Ishikawa (cell line): ENCODE measurements at regions not wholly inside any gene's neighbourhood (a gene's known extent, or its start where the extent isn't known, plus 50 kb on each side); places are given as distances from the start of the nearest gene placed in this dataset.

Source experiments
- CEBPB ChIP-seq: IDR thresholded peaks from 2 replicates; pipeline ENCODE4 v1.6.1; 2012
- CREB1 ChIP-seq: IDR thresholded peaks from 2 replicates; pipeline ENCODE4 v1.6.1; 2012; ENCODE audit warnings: low read depth
- EGR1 ChIP-seq: IDR thresholded peaks from 2 replicates; pipeline ENCODE4 v1.6.1; 2012
- EP300 ChIP-seq: IDR thresholded peaks from 2 replicates; pipeline ENCODE4 v1.6.1; 2012; ENCODE audit warnings: borderline replicate concordance
- FOXM1 ChIP-seq: IDR thresholded peaks from 2 replicates; pipeline ENCODE4 v1.6.1; 2012; ENCODE audit warnings: low read depth, borderline replicate concordance
- MAX ChIP-seq: IDR thresholded peaks from 2 replicates; pipeline ENCODE4 v1.6.1; 2012
- RAD21 ChIP-seq: IDR thresholded peaks from 2 replicates; pipeline ENCODE4 v1.6.1; 2012; ENCODE audit warnings: low read depth
- REST ChIP-seq: IDR thresholded peaks from 2 replicates; pipeline ENCODE4 v1.6.1; 2012; ENCODE audit warnings: low read depth, mild to moderate bottlenecking
- TAF1 ChIP-seq: IDR thresholded peaks from 2 replicates; pipeline ENCODE4 v1.6.1; 2012; ENCODE audit warnings: low read depth, mild to moderate bottlenecking
- TCF12 ChIP-seq: IDR thresholded peaks from 2 replicates; pipeline ENCODE4 v1.6.1; 2012; ENCODE audit warnings: low read depth
- USF1 ChIP-seq: IDR thresholded peaks from 2 replicates; pipeline ENCODE4 v1.6.1; 2012
- YY1 ChIP-seq: IDR thresholded peaks from 2 replicates; pipeline ENCODE4 v1.6.1; 2012; ENCODE audit warnings: low read depth

GRCh38 chrX:20472148-20472547, 205.4 kb upstream of the RPS6KA3 start:
- TF ChIP-seq MAX = no peak
- no peak for TF ChIP-seq REST
- TF ChIP-seq RAD21 = no peak
- TF ChIP-seq CEBPB = no peak
- no peak for TF ChIP-seq YY1
- no peak for TF ChIP-seq USF1
- TF ChIP-seq TAF1 = no peak
- TF ChIP-seq FOXM1 = no peak
- no peak for TF ChIP-seq EP300
- TF ChIP-seq TCF12 = no peak
- no peak for TF ChIP-seq CREB1
- no peak for TF ChIP-seq EGR1
